ENCODE measurements at regions not wholly inside any gene's neighbourhood (a gene's known extent, or its start where the extent isn't known, plus 50 kb on each side); places are given as distances from the start of the nearest gene placed in this dataset.

DNA sequence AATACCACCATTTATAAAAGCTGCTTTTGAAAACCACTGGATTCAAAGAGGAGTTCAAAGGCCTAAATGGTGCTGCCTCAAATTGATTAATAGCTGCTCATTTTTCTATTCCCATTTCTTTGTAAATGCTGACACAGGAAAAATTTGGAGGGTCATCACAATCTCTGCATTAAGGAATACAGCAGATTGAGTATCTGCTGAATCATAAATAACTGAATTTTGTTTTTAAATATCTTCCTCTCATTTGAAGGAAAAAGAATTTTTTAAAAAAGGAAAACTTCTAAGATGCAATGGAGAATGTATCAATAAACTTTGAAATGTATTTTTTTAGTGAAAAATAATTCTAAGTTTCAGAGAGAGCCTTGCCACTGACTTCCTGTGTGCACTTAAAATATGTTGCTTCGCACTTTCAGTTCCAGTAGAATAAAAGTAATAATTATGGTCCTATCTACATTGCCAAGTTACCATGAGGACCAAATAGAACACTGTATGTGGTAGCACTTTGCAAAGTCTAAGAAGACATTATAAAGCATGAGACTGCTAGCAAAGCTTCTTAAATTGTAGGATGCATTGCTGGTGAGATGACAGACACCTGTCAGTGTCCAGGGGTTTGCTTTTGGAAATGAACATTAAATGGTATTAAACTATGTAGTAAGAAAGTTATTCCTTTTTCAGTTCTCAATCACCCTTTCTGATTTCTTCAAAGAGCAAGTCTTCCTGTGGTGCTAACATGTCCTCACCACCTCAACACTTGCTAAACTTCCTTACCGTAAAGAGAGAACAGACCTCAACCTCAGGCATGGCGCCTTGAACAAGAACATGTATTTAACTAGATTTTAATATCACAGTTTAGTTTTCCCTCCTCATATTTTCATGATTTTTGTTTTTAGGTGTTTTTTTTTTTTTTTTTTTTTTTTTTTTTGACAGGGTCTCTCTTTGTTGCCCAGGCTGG, 555.1 kb downstream of the EBF1 start:
- DNase-seq: no peak
- Histone ChIP-seq H3K9me3 (ENCODE audit: control insufficient read depth, low read length) (no peaks in the 10 kb centered on the region), H3K36me3 (ENCODE audit: control insufficient read depth, insufficient read depth, low read length) (no peaks in the 10 kb centered on the region), H3K27me3 (replicated peaks; ENCODE audit: control insufficient read depth, insufficient read depth, low read length, poor library complexity, severe bottlenecking) (no peaks in the 10 kb centered on the region), H3K27ac (ENCODE audit: insufficient read depth, low read length, poor library complexity, severe bottlenecking) (no peak overlapping the region), H3K4me1 (ENCODE audit: control insufficient read depth, insufficient read depth, low read length, poor library complexity, severe bottlenecking) (no peaks in the 10 kb centered on the region), H3K4me3 (ENCODE audit: insufficient read depth, low read depth, low read length, poor library complexity, severe bottlenecking) (no peak overlapping the region)

DNA sequence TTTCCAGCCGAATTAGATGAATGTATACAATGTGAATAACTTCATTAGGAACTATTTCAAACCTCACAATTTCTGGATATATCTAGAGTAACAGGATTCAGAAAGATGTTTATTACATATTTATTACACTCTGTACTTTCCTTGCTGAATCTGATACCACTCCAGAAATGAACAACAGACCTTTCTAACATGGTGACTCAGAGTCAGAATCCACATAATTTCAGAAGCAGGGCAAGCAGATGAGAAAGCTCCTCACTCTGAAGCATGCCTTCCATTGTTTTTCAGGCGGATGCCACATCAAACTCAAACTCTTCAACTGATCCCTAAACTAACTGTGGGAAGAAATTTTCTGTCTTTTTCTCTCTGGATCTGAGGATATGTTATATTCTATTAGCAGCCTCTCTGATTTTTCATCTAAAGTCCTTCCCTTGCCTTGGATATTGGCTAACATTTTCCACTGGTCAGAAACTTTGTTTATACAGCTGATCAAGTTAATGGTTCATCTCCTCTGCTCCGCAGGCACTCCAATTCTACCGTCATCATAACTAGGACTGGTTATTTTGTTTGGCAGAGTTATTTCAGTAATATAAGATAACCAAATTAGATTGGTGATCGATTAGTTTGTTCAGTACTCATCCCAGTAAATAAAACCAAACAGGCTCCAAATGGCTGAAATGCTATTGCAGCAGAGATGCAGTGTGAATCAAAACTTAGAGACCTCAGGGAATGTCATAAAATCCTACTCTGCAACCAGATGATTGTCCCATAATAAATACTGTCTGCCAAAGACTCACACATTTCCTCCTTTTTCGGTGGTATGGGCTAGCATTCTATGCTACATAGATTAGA, 556.0 kb downstream of the EBF1 start:
- H3K4me1 ChIP-seq (ENCODE audit: control insufficient read depth, insufficient read depth, low read length, poor library complexity, severe bottlenecking): no peaks in the 10 kb centered on the region
- H3K27me3 ChIP-seq (replicated peaks; ENCODE audit: control insufficient read depth, insufficient read depth, low read length, poor library complexity, severe bottlenecking): no peaks in the 10 kb centered on the region
- DNase-seq: no peak
- no peak overlapping the region for H3K27ac ChIP-seq (ENCODE audit: insufficient read depth, low read length, poor library complexity, severe bottlenecking)
- H3K36me3 ChIP-seq (ENCODE audit: control insufficient read depth, insufficient read depth, low read length): no peaks in the 10 kb centered on the region
- no peaks in the 10 kb centered on the region for H3K9me3 ChIP-seq (ENCODE audit: control insufficient read depth, low read length)
- no peak overlapping the region for H3K4me3 ChIP-seq (ENCODE audit: insufficient read depth, low read depth, low read length, poor library complexity, severe bottlenecking)

DNA sequence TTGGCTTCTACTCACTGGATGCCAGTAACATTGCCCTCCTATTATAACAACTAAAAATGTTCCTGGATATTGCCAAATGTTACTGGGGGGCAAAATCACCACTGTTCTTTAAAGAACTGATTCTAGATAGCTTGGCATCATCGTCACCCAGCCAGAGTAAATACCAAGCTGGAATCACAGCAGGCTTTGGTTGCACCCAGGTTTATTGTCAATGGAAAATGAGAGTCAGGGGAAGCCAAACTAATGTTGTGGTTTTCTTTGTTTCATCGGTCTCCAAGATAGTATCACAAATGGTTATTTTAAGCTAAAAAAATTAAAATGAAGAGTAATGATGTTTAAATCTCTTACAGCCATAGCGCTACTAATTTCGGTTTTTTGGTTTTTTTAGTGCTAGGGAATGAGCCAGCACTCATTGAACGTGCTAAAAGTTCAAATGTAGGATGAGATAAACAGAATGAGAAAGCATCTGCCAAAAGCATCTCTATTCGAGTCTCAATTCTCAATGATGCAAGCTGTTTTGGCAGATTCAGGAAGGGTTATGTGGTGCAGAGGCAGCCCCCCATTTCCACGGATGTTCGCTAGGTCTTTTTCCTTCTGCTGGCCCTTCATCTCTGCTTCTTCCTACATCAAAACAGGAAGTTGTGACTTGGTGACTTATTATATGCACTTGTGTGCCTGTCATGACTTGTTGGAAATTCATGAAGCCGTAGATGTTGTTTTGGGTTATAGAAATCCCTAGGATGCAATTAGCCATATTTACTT, 558.0 kb downstream of the EBF1 start:
- Histone ChIP-seq H3K27me3 (replicated peaks; ENCODE audit: control insufficient read depth, insufficient read depth, low read length, poor library complexity, severe bottlenecking) (no peaks in the 10 kb centered on the region), H3K4me1 (ENCODE audit: control insufficient read depth, insufficient read depth, low read length, poor library complexity, severe bottlenecking) (no peaks in the 10 kb centered on the region), H3K9me3 (ENCODE audit: control insufficient read depth, low read length) (no peaks in the 10 kb centered on the region), H3K27ac (ENCODE audit: insufficient read depth, low read length, poor library complexity, severe bottlenecking) (no peak overlapping the region), H3K36me3 (ENCODE audit: control insufficient read depth, insufficient read depth, low read length) (no peaks in the 10 kb centered on the region), H3K4me3 (ENCODE audit: insufficient read depth, low read depth, low read length, poor library complexity, severe bottlenecking) (no peak overlapping the region)
- DNase-seq: no peak

DNA sequence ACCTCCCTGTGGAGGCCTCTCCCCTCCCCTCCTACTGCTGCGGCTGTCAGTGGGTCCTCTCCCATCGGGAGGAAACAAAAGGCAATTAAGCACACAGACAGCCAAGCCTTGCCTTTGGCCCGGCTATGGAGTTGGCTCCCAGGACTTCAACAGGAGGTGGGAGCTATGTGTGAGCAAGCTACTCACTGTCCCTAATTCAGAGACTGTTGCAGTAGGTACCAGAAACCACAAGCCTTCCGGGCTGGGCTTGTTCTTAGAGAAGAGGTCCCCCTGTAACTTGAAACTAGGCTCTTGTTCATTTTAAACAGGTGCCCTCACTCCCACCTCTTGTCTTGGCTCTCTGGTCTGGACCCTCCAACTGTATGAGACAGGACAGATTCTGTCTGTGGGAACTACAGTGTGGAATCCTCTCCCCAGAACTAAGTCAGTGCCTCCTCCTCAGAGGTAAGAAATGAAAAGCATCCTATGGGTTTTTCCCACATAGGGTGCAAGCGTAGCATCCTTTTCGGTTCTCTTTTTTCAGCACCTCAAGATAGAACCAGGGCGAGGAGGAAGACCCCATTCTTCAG, 561.1 kb downstream of the EBF1 start:
- no peak overlapping the region for H3K27ac ChIP-seq (ENCODE audit: insufficient read depth, low read length, poor library complexity, severe bottlenecking)
- H3K4me1 ChIP-seq (ENCODE audit: control insufficient read depth, insufficient read depth, low read length, poor library complexity, severe bottlenecking): no peaks in the 10 kb centered on the region
- H3K9me3 ChIP-seq (ENCODE audit: control insufficient read depth, low read length): no peaks in the 10 kb centered on the region
- H3K27me3 ChIP-seq (replicated peaks; ENCODE audit: control insufficient read depth, insufficient read depth, low read length, poor library complexity, severe bottlenecking): no peaks in the 10 kb centered on the region
- no peak overlapping the region for H3K4me3 ChIP-seq (ENCODE audit: insufficient read depth, low read depth, low read length, poor library complexity, severe bottlenecking)
- H3K36me3 ChIP-seq (ENCODE audit: control insufficient read depth, insufficient read depth, low read length): no peaks in the 10 kb centered on the region
- DNase-seq: no peak

DNA sequence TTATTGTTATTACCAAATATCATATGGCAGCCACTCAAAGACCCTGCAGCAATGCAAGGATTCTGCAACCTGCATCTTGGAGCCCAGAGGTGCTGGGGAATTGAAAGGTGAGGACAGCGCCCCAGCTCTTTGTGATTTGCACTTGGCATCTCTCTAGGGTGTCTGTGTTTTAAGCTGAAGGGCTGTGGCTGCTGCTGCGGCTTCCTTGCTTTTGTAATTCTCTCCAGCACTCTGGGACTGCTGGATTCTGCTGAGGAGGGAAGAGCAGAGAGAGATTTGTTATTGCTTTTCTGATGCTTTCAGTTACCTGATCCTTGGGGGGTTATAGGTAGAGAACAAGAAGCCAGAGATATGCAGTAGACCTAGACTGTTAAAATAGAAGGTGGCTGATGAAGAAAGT, 562.4 kb downstream of the EBF1 start:
- no peak for DNase-seq
- no peaks in the 10 kb centered on the region for H3K27me3 ChIP-seq (replicated peaks; ENCODE audit: control insufficient read depth, insufficient read depth, low read length, poor library complexity, severe bottlenecking)
- no peak overlapping the region for H3K27ac ChIP-seq (ENCODE audit: insufficient read depth, low read length, poor library complexity, severe bottlenecking)
- H3K9me3 ChIP-seq (ENCODE audit: control insufficient read depth, low read length): no peaks in the 10 kb centered on the region
- H3K4me3 ChIP-seq (ENCODE audit: insufficient read depth, low read depth, low read length, poor library complexity, severe bottlenecking): no peak overlapping the region
- no peaks in the 10 kb centered on the region for H3K4me1 ChIP-seq (ENCODE audit: control insufficient read depth, insufficient read depth, low read length, poor library complexity, severe bottlenecking)
- no peaks in the 10 kb centered on the region for H3K36me3 ChIP-seq (ENCODE audit: control insufficient read depth, insufficient read depth, low read length)

DNA sequence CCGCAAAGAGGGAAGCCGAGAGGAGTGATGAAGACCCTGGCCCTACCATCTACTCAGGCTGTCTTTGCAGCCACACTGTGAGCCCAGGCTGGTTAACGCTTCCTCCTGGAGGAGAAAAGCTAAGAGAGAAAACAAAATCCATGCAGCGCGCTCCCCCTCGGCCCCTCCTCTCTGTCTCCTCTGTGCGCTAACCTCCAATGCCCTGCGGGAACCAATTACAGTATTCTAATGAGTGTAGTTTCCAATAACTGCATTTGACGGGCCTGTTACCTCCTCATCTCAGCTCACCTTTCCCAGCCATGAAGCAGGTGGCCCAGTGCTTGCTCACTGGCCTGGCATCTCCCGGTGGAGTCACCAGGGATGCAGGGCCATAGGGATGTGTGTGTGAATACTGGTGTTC, 565.5 kb downstream of the EBF1 start:
- Histone ChIP-seq H3K27me3 (replicated peaks; ENCODE audit: control insufficient read depth, insufficient read depth, low read length, poor library complexity, severe bottlenecking) (no peaks in the 10 kb centered on the region), H3K4me1 (ENCODE audit: control insufficient read depth, insufficient read depth, low read length, poor library complexity, severe bottlenecking) (no peaks in the 10 kb centered on the region), H3K9me3 (ENCODE audit: control insufficient read depth, low read length) (no peaks in the 10 kb centered on the region), H3K36me3 (ENCODE audit: control insufficient read depth, insufficient read depth, low read length) (no peaks in the 10 kb centered on the region), H3K27ac (ENCODE audit: insufficient read depth, low read length, poor library complexity, severe bottlenecking) (no peak overlapping the region), H3K4me3 (ENCODE audit: insufficient read depth, low read depth, low read length, poor library complexity, severe bottlenecking) (no peak overlapping the region)
- no peak for DNase-seq

DNA sequence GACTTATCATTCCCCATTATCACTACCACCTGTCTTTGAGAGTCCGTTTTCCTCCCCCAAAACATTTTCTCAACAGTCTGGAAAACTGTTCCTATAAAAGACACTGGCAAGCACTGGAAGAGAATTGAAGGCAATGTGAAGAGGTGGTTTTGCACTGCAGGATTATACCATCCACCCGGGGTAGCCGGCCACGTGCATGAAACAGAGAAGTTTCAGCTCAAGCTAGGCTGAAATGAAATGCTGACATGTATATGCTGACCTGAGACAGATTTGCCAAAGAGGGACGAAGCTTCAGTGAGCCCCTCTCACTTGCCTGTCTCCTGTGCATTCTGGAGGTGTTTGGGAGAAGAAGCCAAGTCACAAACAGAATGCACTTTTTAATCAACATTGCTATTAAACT, 567.0 kb downstream of the EBF1 start:
- no peaks in the 10 kb centered on the region for H3K27me3 ChIP-seq (replicated peaks; ENCODE audit: control insufficient read depth, insufficient read depth, low read length, poor library complexity, severe bottlenecking)
- no peaks in the 10 kb centered on the region for H3K4me1 ChIP-seq (ENCODE audit: control insufficient read depth, insufficient read depth, low read length, poor library complexity, severe bottlenecking)
- no peaks in the 10 kb centered on the region for H3K9me3 ChIP-seq (ENCODE audit: control insufficient read depth, low read length)
- no peak overlapping the region for H3K27ac ChIP-seq (ENCODE audit: insufficient read depth, low read length, poor library complexity, severe bottlenecking)
- H3K36me3 ChIP-seq (ENCODE audit: control insufficient read depth, insufficient read depth, low read length): no peaks in the 10 kb centered on the region
- no peak overlapping the region for H3K4me3 ChIP-seq (ENCODE audit: insufficient read depth, low read depth, low read length, poor library complexity, severe bottlenecking)
- DNase-seq: no peak

DNA sequence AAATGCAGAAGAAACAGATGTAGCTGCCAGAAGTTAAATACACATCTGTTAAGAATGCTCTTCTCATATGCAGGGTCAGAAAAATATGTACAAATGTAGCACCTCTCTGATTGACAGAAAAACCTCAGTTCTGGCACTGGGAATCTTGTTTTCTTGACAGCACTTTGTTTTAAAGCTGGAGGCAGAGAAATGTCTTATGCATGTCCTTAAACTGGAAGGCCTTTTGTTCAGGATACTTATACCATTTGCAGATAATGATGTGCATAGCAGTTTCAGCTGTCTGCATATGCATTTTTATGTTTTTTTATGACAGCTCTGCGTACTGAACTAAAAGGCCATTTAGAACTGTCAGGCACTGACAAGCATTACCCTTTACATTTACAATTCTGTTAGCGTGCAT, 567.9 kb downstream of the EBF1 start:
- H3K27me3 ChIP-seq (replicated peaks; ENCODE audit: control insufficient read depth, insufficient read depth, low read length, poor library complexity, severe bottlenecking): no peaks in the 10 kb centered on the region
- H3K36me3 ChIP-seq (ENCODE audit: control insufficient read depth, insufficient read depth, low read length): no peaks in the 10 kb centered on the region
- no peak overlapping the region for H3K4me3 ChIP-seq (ENCODE audit: insufficient read depth, low read depth, low read length, poor library complexity, severe bottlenecking)
- H3K27ac ChIP-seq (ENCODE audit: insufficient read depth, low read length, poor library complexity, severe bottlenecking): no peak overlapping the region
- H3K9me3 ChIP-seq (ENCODE audit: control insufficient read depth, low read length): no peaks in the 10 kb centered on the region
- H3K4me1 ChIP-seq (ENCODE audit: control insufficient read depth, insufficient read depth, low read length, poor library complexity, severe bottlenecking): no peaks in the 10 kb centered on the region
- DNase-seq: no peak

DNA sequence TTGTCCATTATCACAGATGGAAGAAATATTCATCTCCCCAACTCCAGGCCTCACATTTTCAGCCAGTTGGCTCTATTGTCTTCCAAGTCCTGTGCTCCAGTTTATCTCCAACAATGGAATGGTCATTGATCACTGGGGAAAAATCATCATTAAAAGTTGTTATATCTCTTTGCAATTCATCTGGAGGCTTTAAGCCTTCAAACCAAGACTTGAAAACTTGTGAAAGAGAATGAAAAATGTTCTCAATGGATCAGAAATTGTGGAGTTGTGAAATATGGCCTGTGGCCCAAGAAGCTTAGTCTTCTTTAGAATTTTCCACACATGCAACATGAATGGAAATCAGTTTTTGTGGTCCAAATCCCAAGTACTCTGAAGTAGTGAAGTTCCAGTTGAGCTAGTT, 569.6 kb downstream of the EBF1 start:
- Histone ChIP-seq H3K4me1 (ENCODE audit: control insufficient read depth, insufficient read depth, low read length, poor library complexity, severe bottlenecking) (no peaks in the 10 kb centered on the region), H3K4me3 (ENCODE audit: insufficient read depth, low read depth, low read length, poor library complexity, severe bottlenecking) (no peak overlapping the region)
- DNase-seq: no peak

More for the DNA sequence above, 569.6 kb downstream of the EBF1 start:
- Histone ChIP-seq H3K9me3 (ENCODE audit: control insufficient read depth, low read length) (no peaks in the 10 kb centered on the region), H3K27ac (ENCODE audit: insufficient read depth, low read length, poor library complexity, severe bottlenecking) (no peak overlapping the region), H3K27me3 (replicated peaks; ENCODE audit: control insufficient read depth, insufficient read depth, low read length, poor library complexity, severe bottlenecking) (no peaks in the 10 kb centered on the region), H3K36me3 (ENCODE audit: control insufficient read depth, insufficient read depth, low read length) (no peaks in the 10 kb centered on the region)

All from effector memory CD4-positive, alpha-beta T cell (primary cell).